Neural cell (in vitro differentiated cells): ENCODE measurements at regions not wholly inside any gene's neighbourhood (a gene's known extent, or its start where the extent isn't known, plus 50 kb on each side); places are given as distances from the start of the nearest gene placed in this dataset.

Experiments
- CTCF ChIP-seq: fragments of 450-650 bp; IDR thresholded peaks from 2 replicates; pipeline ENCODE4 v1.5.1; 2014; ENCODE audit warnings: antibody characterized with exemption, mild to moderate bottlenecking, moderate library complexity; ENCODE audit not compliant: poor library complexity, severe bottlenecking
- EP300 ChIP-seq: fragments of 450-650 bp; conservative IDR thresholded peaks from 2 replicates; pipeline ENCODE4 v1.6.1; 2014; ENCODE audit warnings: antibody characterized with exemption, mild to moderate bottlenecking, moderate library complexity; ENCODE audit not compliant: poor library complexity, severe bottlenecking
- EZH2 ChIP-seq: fragments of 200-600, 300-800 bp; shearing (Covaris generic), sonication (generic); IDR thresholded peaks from 2 replicates; pipeline ENCODE4 v1.6.1; 2014; ENCODE audit warnings: antibody characterized with exemption, low read length, borderline replicate concordance, mild to moderate bottlenecking; ENCODE audit not compliant: insufficient read depth, poor library complexity, severe bottlenecking
- POLR2AphosphoS5 ChIP-seq: IDR thresholded peaks from 2 replicates; pipeline ENCODE4 v1.6.1; 2012
- RAD21 ChIP-seq: fragments of 450-650 bp; conservative IDR thresholded peaks from 2 replicates; pipeline ENCODE4 v1.6.1; 2014; ENCODE audit warnings: antibody characterized with exemption, mild to moderate bottlenecking, moderate library complexity

- TF ChIP-seq EZH2: no peak
- no peak for TF ChIP-seq CTCF
- no peak for TF ChIP-seq POLR2AphosphoS5
- TF ChIP-seq RAD21: no peak
- no peak for TF ChIP-seq EP300
Observed at GRCh38 chr15:25600751-25601150, 161.9 kb upstream of the UBE3A start.
